Putamen (tissue), 1 donor: ENCODE measurements at regions not wholly inside any gene's neighbourhood (a gene's known extent, or its start where the extent isn't known, plus 50 kb on each side); places are given as distances from the start of the nearest gene placed in this dataset.

ENCODE experiments used
- DNase-seq: peaks from one replicate; pipeline ENCODE4 v3.0.0-alpha.2; 2016; ENCODE audit warnings: low spot score

GRCh38 chr4:120525106-120525505, 397.4 kb downstream of the PRDM5 start:
- no peak for DNase-seq

GRCh38 chr4:120524237-120524636, 398.3 kb downstream of the PRDM5 start:
- no peak for DNase-seq

- DNase-seq: no peak
Measured at GRCh38 chr4:120520761-120521160, 401.8 kb downstream of the PRDM5 start.

- DNase-seq: no peak
Measured at GRCh38 chr4:120517966-120518365, 404.6 kb downstream of the PRDM5 start.

- DNase-seq: no peak
Measured at GRCh38 chr4:120509719-120510118, 412.8 kb downstream of the PRDM5 start.

- no peak for DNase-seq
Measured at GRCh38 chr4:120509222-120509621, 413.3 kb downstream of the PRDM5 start.

GRCh38 chr4:120508036-120508435, 414.5 kb downstream of the PRDM5 start:
- no peak for DNase-seq

- DNase-seq: no peak
Measured at GRCh38 chr4:120506536-120506935, 416.0 kb downstream of the PRDM5 start.

- DNase-seq: no peak
Measured at GRCh38 chr4:120498678-120499077, 423.8 kb downstream of the PRDM5 start.

- no peak for DNase-seq
Measured at GRCh38 chr4:120491481-120491880, 424.8 kb upstream of the MAD2L1 start.

GRCh38 chr4:120481756-120482155, 415.1 kb upstream of the MAD2L1 start:
- DNase-seq: no peak

- no peak for DNase-seq
Measured at GRCh38 chr4:120472447-120473131, 405.9 kb upstream of the MAD2L1 start.

GRCh38 chr4:120466429-120466828, 399.8 kb upstream of the MAD2L1 start:
- DNase-seq: no peak

GRCh38 chr4:120454788-120455187, 388.1 kb upstream of the MAD2L1 start:
- no peak for DNase-seq

GRCh38 chr4:120452536-120452935, 385.9 kb upstream of the MAD2L1 start:
- DNase-seq: no peak

- no peak for DNase-seq
Measured at GRCh38 chr4:120452001-120452400, 385.4 kb upstream of the MAD2L1 start.

- DNase-seq: no peak
Measured at GRCh38 chr4:120447774-120448173, 381.1 kb upstream of the MAD2L1 start.

GRCh38 chr4:120446051-120446567, 379.5 kb upstream of the MAD2L1 start:
- DNase-seq: no peak

- DNase-seq: no peak
Measured at GRCh38 chr4:120445186-120445585, 378.5 kb upstream of the MAD2L1 start.

- DNase-seq: no peak
Measured at GRCh38 chr4:120443116-120443515, 376.5 kb upstream of the MAD2L1 start.

GRCh38 chr4:120440730-120441129, 374.1 kb upstream of the MAD2L1 start:
- no peak for DNase-seq

GRCh38 chr4:120435179-120435578, 368.5 kb upstream of the MAD2L1 start:
- DNase-seq: no peak

- DNase-seq: no peak
Measured at GRCh38 chr4:120434756-120435155, 368.1 kb upstream of the MAD2L1 start.

- DNase-seq: no peak
Measured at GRCh38 chr4:120432301-120432860, 365.7 kb upstream of the MAD2L1 start.
